Fibroblast of lung (primary cell): ENCODE measurements at regions not wholly inside any gene's neighbourhood (a gene's known extent, or its start where the extent isn't known, plus 50 kb on each side); places are given as distances from the start of the nearest gene placed in this dataset.

Source experiments
- DNase-seq, 2 donors: peaks; one replicate each; pipeline versions ENCODE4 v3.0.0 to v3.0.0-alpha.2; 2010; ENCODE audit warnings: low read depth in 2 of 2
- H2AFZ ChIP-seq: 2 replicates; pipeline ENCODE4 v1.5.1; 2012; ENCODE audit warnings: low read length, control low read depth, inconsistent platforms
- H3K27ac ChIP-seq: 2 replicates; pipeline ENCODE4 v1.5.1; 2011; ENCODE audit warnings: low read length, control low read depth; ENCODE audit not compliant: insufficient read depth
- H3K27me3 ChIP-seq: 2 replicates; pipeline ENCODE4 v1.5.1; 2011; ENCODE audit warnings: mild to moderate bottlenecking, low read length; ENCODE audit not compliant: control insufficient read depth, insufficient read depth
- H3K36me3 ChIP-seq: 2 replicates; pipeline ENCODE4 v1.5.1; 2011; ENCODE audit warnings: low read length; ENCODE audit not compliant: control insufficient read depth, insufficient read depth
- H3K4me1 ChIP-seq: 2 replicates; pipeline ENCODE4 v1.5.1; 2011; ENCODE audit warnings: low read length; ENCODE audit not compliant: control insufficient read depth, insufficient read depth; ENCODE audit errors: extremely low read depth
- H3K4me2 ChIP-seq: 2 replicates; pipeline ENCODE4 v1.5.1; 2011; ENCODE audit warnings: low read length, control low read depth; ENCODE audit not compliant: insufficient read depth; ENCODE audit errors: extremely low read depth
- H3K4me3 ChIP-seq, 4 experiments: fragments of 200-600 bp in 1 of 4; sonication (generic) in 1 of 4; replicated peaks in 1 of 4; 2 replicates each; pipeline ENCODE4 v1.5.1; 2011 to 2016; ENCODE audit warnings: low read length in 4 of 4, low read depth in 3 of 4, mild to moderate bottlenecking in 3 of 4, control low read depth in 2 of 4, inconsistent platforms in 1 of 4, mixed read lengths in 1 of 4; ENCODE audit not compliant: insufficient read depth in 1 of 4; ENCODE audit errors: control extremely low read depth in 1 of 4
- H3K79me2 ChIP-seq: 2 replicates; pipeline ENCODE4 v1.5.1; 2012; ENCODE audit warnings: mild to moderate bottlenecking, low read length, inconsistent platforms; ENCODE audit not compliant: control insufficient read depth, insufficient read depth
- H3K9ac ChIP-seq: 2 replicates; pipeline ENCODE4 v1.5.1; 2011; ENCODE audit warnings: mild to moderate bottlenecking, low read length, control low read depth; ENCODE audit not compliant: insufficient read depth
- H3K9me3 ChIP-seq: 2 replicates; pipeline ENCODE4 v1.5.1; 2012; ENCODE audit warnings: low read depth, low read length; ENCODE audit not compliant: control insufficient read depth, insufficient read depth
- H4K20me1 ChIP-seq: 2 replicates; pipeline ENCODE4 v1.5.1; 2011; ENCODE audit warnings: low read length; ENCODE audit not compliant: control insufficient read depth, insufficient read depth; ENCODE audit errors: extremely low read depth
- EZH2 ChIP-seq: IDR thresholded peaks from 2 replicates; pipeline ENCODE4 v1.5.1; 2012; ENCODE audit warnings: low read length, control low read depth, mild to moderate bottlenecking; ENCODE audit errors: missing control alignments
- TF ChIP-seq, protein P1 (sequence below), 2 donors: IDR thresholded peaks in 1 of 2; conservative IDR thresholded peaks in 1 of 2; 1 replicate in 1 of 2; 2 replicates in 1 of 2; pipeline ENCODE4 v1.5.1; 2011 to 2012; ENCODE audit warnings: low read length in 2 of 2, control low read depth in 1 of 2, inconsistent platforms in 1 of 2, low read depth in 1 of 2, mild to moderate bottlenecking in 1 of 2

DNA sequence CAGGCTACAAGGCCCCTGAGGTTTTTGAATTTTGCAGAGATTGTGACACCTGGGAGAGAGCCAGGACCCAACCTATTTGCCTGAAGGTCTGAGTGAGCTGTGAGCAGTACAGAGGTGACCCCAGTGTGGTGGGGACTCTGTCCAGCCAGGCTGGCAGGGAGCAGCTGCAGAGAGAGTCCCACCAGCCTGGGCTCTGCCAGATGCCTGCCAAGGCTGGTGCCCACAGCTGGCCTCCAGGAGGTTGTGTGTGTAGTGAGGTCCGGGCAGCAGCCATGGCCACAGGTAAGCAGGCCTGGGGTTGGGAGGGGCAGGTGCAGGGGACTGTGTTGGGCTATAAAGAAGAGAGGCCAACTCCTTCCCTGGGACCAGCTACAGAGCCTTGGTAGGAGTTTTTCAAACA lies 144.8 kb downstream of the CRYBB2 start:
- Histone ChIP-seq H3K27me3 (no peaks in the 10 kb centered on the region), H3K27ac (no peak overlapping the region), H3K4me1 (no peaks in the 10 kb centered on the region), H2AFZ (no peak overlapping the region), H3K4me2 (no peak overlapping the region), H3K4me3 (no peak overlapping the region), H3K9me3 (no peaks in the 10 kb centered on the region), H3K36me3 (no peaks in the 10 kb centered on the region), H4K20me1 (no peaks in the 10 kb centered on the region), H3K79me2 (no peaks in the 10 kb centered on the region), H3K9ac (no peak overlapping the region)
- TF ChIP-seq EZH2 = no peak
- TF ChIP-seq, protein P1, sequence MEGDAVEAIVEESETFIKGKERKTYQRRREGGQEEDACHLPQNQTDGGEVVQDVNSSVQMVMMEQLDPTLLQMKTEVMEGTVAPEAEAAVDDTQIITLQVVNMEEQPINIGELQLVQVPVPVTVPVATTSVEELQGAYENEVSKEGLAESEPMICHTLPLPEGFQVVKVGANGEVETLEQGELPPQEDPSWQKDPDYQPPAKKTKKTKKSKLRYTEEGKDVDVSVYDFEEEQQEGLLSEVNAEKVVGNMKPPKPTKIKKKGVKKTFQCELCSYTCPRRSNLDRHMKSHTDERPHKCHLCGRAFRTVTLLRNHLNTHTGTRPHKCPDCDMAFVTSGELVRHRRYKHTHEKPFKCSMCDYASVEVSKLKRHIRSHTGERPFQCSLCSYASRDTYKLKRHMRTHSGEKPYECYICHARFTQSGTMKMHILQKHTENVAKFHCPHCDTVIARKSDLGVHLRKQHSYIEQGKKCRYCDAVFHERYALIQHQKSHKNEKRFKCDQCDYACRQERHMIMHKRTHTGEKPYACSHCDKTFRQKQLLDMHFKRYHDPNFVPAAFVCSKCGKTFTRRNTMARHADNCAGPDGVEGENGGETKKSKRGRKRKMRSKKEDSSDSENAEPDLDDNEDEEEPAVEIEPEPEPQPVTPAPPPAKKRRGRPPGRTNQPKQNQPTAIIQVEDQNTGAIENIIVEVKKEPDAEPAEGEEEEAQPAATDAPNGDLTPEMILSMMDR (conservative IDR thresholded peaks at IDR 0.05 in 1 of 2, IDR thresholded peaks at IDR 0.05 in 1 of 2; ENCODE audit: low read depth in 1 of 2, low read length in 2 of 2) = no peak
- DNase-seq = no peak

DNA sequence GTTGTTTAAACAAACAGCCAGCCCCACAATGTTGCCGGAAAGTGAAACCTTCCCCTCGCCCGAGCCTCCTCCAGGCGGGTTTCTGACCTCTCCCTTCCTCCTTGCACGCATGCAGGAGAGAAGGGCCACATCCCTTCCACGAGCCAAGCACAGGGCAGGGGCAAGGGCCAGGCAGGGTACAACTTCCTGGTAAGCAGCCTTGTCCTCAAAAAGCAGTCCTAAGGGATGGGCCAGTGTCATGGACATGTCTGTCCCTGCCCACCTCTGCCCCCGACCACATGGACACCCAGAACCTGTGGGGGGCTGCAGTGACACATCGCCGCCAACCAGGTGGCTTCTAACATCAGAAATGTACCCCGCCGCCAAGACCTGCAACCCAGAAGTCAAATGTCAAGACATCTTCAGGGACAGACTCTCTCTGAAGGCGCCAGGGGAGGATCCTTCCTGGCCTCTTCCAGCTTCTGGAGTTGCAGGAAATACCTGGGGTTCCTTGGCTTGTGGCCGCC lies 145.3 kb downstream of the CRYBB2 start:
- H3K4me1 ChIP-seq = no peaks in the 10 kb centered on the region
- no peak overlapping the region for H2AFZ ChIP-seq
- H3K9me3 ChIP-seq = no peaks in the 10 kb centered on the region
- no peak overlapping the region for H3K9ac ChIP-seq
- H3K27me3 ChIP-seq = no peaks in the 10 kb centered on the region
- no peaks in the 10 kb centered on the region for H3K36me3 ChIP-seq
- H3K27ac ChIP-seq = no peak overlapping the region
- DNase-seq = no peak
- H3K79me2 ChIP-seq = no peaks in the 10 kb centered on the region
- H4K20me1 ChIP-seq = no peaks in the 10 kb centered on the region
- TF ChIP-seq, protein P1 (conservative IDR thresholded peaks at IDR 0.05 in 1 of 2, IDR thresholded peaks at IDR 0.05 in 1 of 2; ENCODE audit: low read depth in 1 of 2, low read length in 2 of 2) = no peak
- no peak for TF ChIP-seq EZH2
- no peak overlapping the region for H3K4me2 ChIP-seq
- no peak overlapping the region for H3K4me3 ChIP-seq

DNA sequence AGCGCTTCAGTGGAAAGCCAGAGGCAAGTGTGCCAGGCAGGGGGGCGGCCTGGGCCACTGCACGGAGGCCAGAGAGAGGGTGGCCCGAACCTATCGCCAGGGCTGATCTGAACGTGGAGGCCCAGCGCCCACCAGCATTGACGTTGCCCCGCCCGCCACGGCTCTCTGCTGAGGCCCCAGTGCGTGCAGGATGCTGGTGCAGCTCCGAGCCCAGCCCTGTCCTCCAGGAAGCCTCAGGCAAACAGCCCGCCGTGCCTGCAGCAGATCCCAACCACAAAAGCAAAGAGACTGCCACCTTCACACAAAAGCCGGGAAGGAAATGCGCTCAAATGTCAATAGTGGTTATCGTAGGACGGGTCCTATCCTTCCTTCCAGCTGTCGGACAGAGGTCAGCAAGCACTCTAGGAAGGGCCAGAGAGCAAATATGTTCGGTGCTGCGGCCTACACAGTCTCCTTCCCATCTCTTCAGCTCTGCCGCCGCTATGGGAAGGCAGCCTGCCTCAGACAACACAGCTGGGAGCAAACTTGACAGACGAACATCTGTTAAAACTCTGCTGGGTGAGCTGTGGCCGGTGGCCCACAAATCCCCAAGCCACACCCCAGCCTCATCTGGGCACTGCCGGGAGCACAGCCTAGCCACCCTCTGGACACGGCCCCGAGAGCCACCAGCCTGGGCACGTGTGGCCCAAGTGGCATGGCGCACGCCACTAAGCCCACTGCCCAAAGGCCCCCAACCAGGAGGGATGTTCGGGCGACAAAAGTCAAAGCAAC lies 146.2 kb downstream of the CRYBB2 start:
- Histone ChIP-seq H3K36me3 (no peaks in the 10 kb centered on the region), H3K4me1 (no peaks in the 10 kb centered on the region), H2AFZ (no peak overlapping the region), H3K27me3 (no peaks in the 10 kb centered on the region), H3K9me3 (no peaks in the 10 kb centered on the region), H3K79me2 (no peaks in the 10 kb centered on the region), H3K4me3 (no peak overlapping the region), H3K9ac (no peak overlapping the region), H4K20me1 (no peaks in the 10 kb centered on the region), H3K4me2 (no peak overlapping the region), H3K27ac (no peak overlapping the region)
- no peak for TF ChIP-seq EZH2
- TF ChIP-seq, protein P1 (conservative IDR thresholded peaks at IDR 0.05 in 1 of 2, IDR thresholded peaks at IDR 0.05 in 1 of 2; ENCODE audit: low read depth in 1 of 2, low read length in 2 of 2) = no peak
- no peak for DNase-seq
